ENCODE measurements at regions not wholly inside any gene's neighbourhood (a gene's known extent, or its start where the extent isn't known, plus 50 kb on each side); places are given as distances from the start of the nearest gene placed in this dataset.

DNA sequence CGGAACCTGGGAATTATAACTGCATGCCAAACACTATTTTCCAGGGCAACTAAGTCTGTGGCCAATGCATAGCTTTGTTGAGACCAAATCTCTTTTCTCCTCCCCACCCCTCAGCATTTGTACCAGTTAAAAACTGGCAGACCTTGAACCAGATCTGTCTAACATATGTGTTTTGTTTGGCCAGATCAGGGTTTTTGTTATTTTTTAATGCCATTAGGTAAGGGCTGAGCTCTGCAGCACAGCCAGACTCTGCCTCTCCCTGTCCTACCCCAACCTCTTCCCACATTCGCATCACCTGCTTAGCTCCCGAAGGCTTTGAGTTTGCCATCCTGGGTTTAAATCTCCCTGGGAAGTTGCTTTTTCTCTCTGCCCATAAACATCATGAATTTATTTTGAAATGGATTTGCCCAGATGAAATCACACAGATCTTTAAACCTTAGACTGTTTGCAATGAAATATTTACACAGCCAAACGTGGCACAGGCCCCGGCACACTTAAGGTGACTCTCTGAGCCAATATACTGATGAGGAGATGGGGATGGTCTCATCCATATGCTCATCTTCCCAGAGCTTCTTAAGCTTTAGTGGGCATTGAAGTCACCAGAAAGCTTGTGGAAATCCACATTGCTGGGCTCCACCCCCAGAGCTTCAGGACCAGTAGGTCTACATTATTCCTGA is 54.0 kb upstream of the ALDH1B1 start:
- H2AFZ ChIP-seq (ENCODE audit: low read length), result no peak overlapping the region
- no peak for DNase-seq
- no peak overlapping the region for H3K56ac ChIP-seq (ENCODE audit: insufficient read length, low read depth, low read length)
- H3K79me2 ChIP-seq (ENCODE audit: insufficient read depth, low read length), result no peaks in the 10 kb centered on the region
- TF ChIP-seq, protein P1, sequence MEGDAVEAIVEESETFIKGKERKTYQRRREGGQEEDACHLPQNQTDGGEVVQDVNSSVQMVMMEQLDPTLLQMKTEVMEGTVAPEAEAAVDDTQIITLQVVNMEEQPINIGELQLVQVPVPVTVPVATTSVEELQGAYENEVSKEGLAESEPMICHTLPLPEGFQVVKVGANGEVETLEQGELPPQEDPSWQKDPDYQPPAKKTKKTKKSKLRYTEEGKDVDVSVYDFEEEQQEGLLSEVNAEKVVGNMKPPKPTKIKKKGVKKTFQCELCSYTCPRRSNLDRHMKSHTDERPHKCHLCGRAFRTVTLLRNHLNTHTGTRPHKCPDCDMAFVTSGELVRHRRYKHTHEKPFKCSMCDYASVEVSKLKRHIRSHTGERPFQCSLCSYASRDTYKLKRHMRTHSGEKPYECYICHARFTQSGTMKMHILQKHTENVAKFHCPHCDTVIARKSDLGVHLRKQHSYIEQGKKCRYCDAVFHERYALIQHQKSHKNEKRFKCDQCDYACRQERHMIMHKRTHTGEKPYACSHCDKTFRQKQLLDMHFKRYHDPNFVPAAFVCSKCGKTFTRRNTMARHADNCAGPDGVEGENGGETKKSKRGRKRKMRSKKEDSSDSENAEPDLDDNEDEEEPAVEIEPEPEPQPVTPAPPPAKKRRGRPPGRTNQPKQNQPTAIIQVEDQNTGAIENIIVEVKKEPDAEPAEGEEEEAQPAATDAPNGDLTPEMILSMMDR (conservative IDR thresholded peaks at IDR 0.05), result no peak
- H2BK12ac ChIP-seq (ENCODE audit: insufficient read length, low read depth, low read length), result no peak overlapping the region
- Mint-ChIP-seq H3K36me3 (ENCODE audit: insufficient read depth in 1 of 3, low read depth in 3 of 3) (no peaks in the 10 kb centered on the region; a peak in 1 of 7 replicates), H3K9me3 (no peaks in the 10 kb centered on the region), H3K4me3 (no peak overlapping the region), H3K27ac (no peak overlapping the region), H3K4me1 (peaks cover 31 to 47% of the 10 kb centered on the region in 2 experiments), H3K27me3 (ENCODE audit: low read depth) (peaks cover 52% of the 10 kb centered on the region)
- H3K9ac ChIP-seq (ENCODE audit: extremely low read depth, insufficient read length, low read length), result no peak overlapping the region
- H3K4ac ChIP-seq (ENCODE audit: low read depth, low read length), result no peak overlapping the region
- no peak overlapping the region for H2BK15ac ChIP-seq (ENCODE audit: low read depth, low read length)
- H4K5ac ChIP-seq (ENCODE audit: insufficient read length, low read depth, low read length), result no peak overlapping the region
- 0 out of 2 replicates have a peak, but pooled peaks cover 5% of the 10 kb centered on the region for H3K4me1 ChIP-seq (ENCODE audit: insufficient read depth, low read length)
- H2AK5ac ChIP-seq (ENCODE audit: insufficient read length, low read length), result no peak overlapping the region
- H2BK20ac ChIP-seq (ENCODE audit: low read depth, low read length, poor library complexity, severe bottlenecking), result no peak overlapping the region
- no peak overlapping the region for H2BK5ac ChIP-seq (ENCODE audit: insufficient read length, low read length)
- H2BK120ac ChIP-seq (ENCODE audit: low read depth, low read length, poor library complexity, severe bottlenecking), result no peak overlapping the region
- no peak overlapping the region for H3K4me2 ChIP-seq (ENCODE audit: insufficient read depth, insufficient read length, low read length)
- no peak overlapping the region for H4K8ac ChIP-seq (replicated peaks; ENCODE audit: insufficient read length, low read depth, low read length)
- H3K79me1 ChIP-seq (ENCODE audit: insufficient read depth, low read depth, low read length, poor library complexity, severe bottlenecking), result no peaks in the 10 kb centered on the region
- H3K23me2 ChIP-seq (ENCODE audit: insufficient read length, low read depth, low read length, poor library complexity, severe bottlenecking), result no peaks in the 10 kb centered on the region
- H3K14ac ChIP-seq (ENCODE audit: insufficient read depth, low read length), result no peak overlapping the region
- WGBS (ENCODE audit: extremely low coverage, insufficient read length, low lambda C conversion rate), result no CpG with 5 or more reads among the region's 5 CpGs
- H4K20me1 ChIP-seq (ENCODE audit: control insufficient read depth, insufficient read depth, insufficient read length), result no peaks in the 10 kb centered on the region
- H3K27me3 ChIP-seq (ENCODE audit: insufficient read depth, low read length), result no peaks in the 10 kb centered on the region
- H3K23ac ChIP-seq (ENCODE audit: insufficient read length, low read depth, low read length), result no peak overlapping the region
- no peak overlapping the region for H3K27ac ChIP-seq (ENCODE audit: insufficient read length, low read depth, low read length)
- H4K91ac ChIP-seq (ENCODE audit: insufficient read length, low read depth, low read length), result no peak overlapping the region
- no peak overlapping the region for H3T11ph ChIP-seq (ENCODE audit: low read length)
- no peak overlapping the region for H3K18ac ChIP-seq (ENCODE audit: insufficient read length, low read depth, low read length)
- H3K9me3 ChIP-seq (ENCODE audit: control insufficient read depth, low read depth, low read length), result no peaks in the 10 kb centered on the region

All from H9 (cell line).